ENCODE measurements at regions not wholly inside any gene's neighbourhood (a gene's known extent, or its start where the extent isn't known, plus 50 kb on each side); places are given as distances from the start of the nearest gene placed in this dataset.

GRCh38 chr2:128519517-128520215 is 201.0 kb upstream of the HS6ST1 start:
- TF ChIP-seq CTCF (IDR thresholded peaks at IDR 0.05; ENCODE audit: insufficient read depth, low read depth, low read length, missing control alignments) = no peak
- DNase-seq (ENCODE audit: low read depth) = no peak
- H3K4me3 ChIP-seq (ENCODE audit: low read length) = no peak overlapping the region

- no peak for DNase-seq (ENCODE audit: low read depth)
- TF ChIP-seq CTCF (IDR thresholded peaks at IDR 0.05; ENCODE audit: insufficient read depth, low read depth, low read length, missing control alignments) = no peak
- no peak overlapping the region for H3K4me3 ChIP-seq (ENCODE audit: low read length)
Measured at GRCh38 chr2:128520340-128520739, 201.7 kb upstream of the HS6ST1 start.

GRCh38 chr2:128520791-128521190 is 202.1 kb upstream of the HS6ST1 start:
- no peak for DNase-seq (ENCODE audit: low read depth)
- no peak for TF ChIP-seq CTCF (IDR thresholded peaks at IDR 0.05; ENCODE audit: insufficient read depth, low read depth, low read length, missing control alignments)
- no peak overlapping the region for H3K4me3 ChIP-seq (ENCODE audit: low read length)

- no peak for DNase-seq (ENCODE audit: low read depth)
- TF ChIP-seq CTCF (IDR thresholded peaks at IDR 0.05; ENCODE audit: insufficient read depth, low read depth, low read length, missing control alignments) = no peak
Measured at GRCh38 chr2:128521482-128521881, 202.8 kb upstream of the HS6ST1 start.

GRCh38 chr2:128522829-128523228 is 204.2 kb upstream of the HS6ST1 start:
- DNase-seq (ENCODE audit: low read depth) = no peak
- no peak overlapping the region for H3K4me3 ChIP-seq (ENCODE audit: low read length)
- no peak for TF ChIP-seq CTCF (IDR thresholded peaks at IDR 0.05; ENCODE audit: insufficient read depth, low read depth, low read length, missing control alignments)

More at GRCh38 chr2:128521482-128521881, 202.8 kb upstream of the HS6ST1 start:
- no peak overlapping the region for H3K4me3 ChIP-seq (ENCODE audit: low read length)

GRCh38 chr2:128523457-128523856 is 204.8 kb upstream of the HS6ST1 start:
- TF ChIP-seq CTCF (IDR thresholded peaks at IDR 0.05; ENCODE audit: insufficient read depth, low read depth, low read length, missing control alignments) = no peak
- H3K4me3 ChIP-seq (ENCODE audit: low read length) = no peak overlapping the region
- DNase-seq (ENCODE audit: low read depth) = no peak

- TF ChIP-seq CTCF (IDR thresholded peaks at IDR 0.05; ENCODE audit: insufficient read depth, low read depth, low read length, missing control alignments) = no peak
- no peak overlapping the region for H3K4me3 ChIP-seq (ENCODE audit: low read length)
- DNase-seq (ENCODE audit: low read depth) = no peak
Measured at GRCh38 chr2:128524183-128524582, 205.5 kb upstream of the HS6ST1 start.

Measured in epithelial cell of esophagus (primary cell).